Keratinocyte (primary cell): ENCODE measurements at regions not wholly inside any gene's neighbourhood (a gene's known extent, or its start where the extent isn't known, plus 50 kb on each side); places are given as distances from the start of the nearest gene placed in this dataset.

Source experiments
- DNase-seq: peaks from one replicate; pipeline ENCODE4 v3.0.0-alpha.2; 2011; ENCODE audit warnings: low read depth, missing footprints, low spot score
- FAIRE-seq: peaks from 2 replicates; lab custom pipeline; 2011; peaks lifted over from hg19 to GRCh38; lab: Jason Lieb, UNC
- H2AFZ ChIP-seq: 2 replicates; pipeline ENCODE4 v1.6.0; 2012; ENCODE audit warnings: low read length, control low read depth, inconsistent platforms; ENCODE audit not compliant: control insufficient read depth
- H3K27ac ChIP-seq: 2 replicates; pipeline ENCODE4 v1.5.1; 2011; ENCODE audit warnings: low read length; ENCODE audit not compliant: control insufficient read depth, insufficient read depth
- H3K27me3 ChIP-seq: 3 replicates; pipeline ENCODE4 v1.6.0; 2011; ENCODE audit warnings: low read length; ENCODE audit not compliant: control insufficient read depth, insufficient read depth; ENCODE audit errors: extremely low read depth
- H3K36me3 ChIP-seq, 2 experiments: 2 replicates in 1 of 2; 3 replicates in 1 of 2; pipeline ENCODE4 v1.5.1; 2011; ENCODE audit warnings: low read length in 2 of 2, mild to moderate bottlenecking in 1 of 2; ENCODE audit not compliant: control insufficient read depth in 2 of 2, insufficient read depth in 2 of 2; ENCODE audit errors: extremely low read depth in 1 of 2
- H3K4me1 ChIP-seq: 3 replicates; pipeline ENCODE4 v1.5.1; 2011; ENCODE audit warnings: low read length; ENCODE audit not compliant: control insufficient read depth, insufficient read depth; ENCODE audit errors: extremely low read depth
- H3K4me2 ChIP-seq: 3 replicates; pipeline ENCODE4 v1.6.0; 2011; ENCODE audit warnings: low read depth, low read length; ENCODE audit not compliant: control insufficient read depth, insufficient read depth; ENCODE audit errors: extremely low read depth
- H3K4me3 ChIP-seq, 3 experiments: fragments of 200-600 bp in 1 of 3; sonication (generic) in 1 of 3; 2 replicates in 2 of 3; 3 replicates in 1 of 3; pipeline ENCODE4 v1.5.1; 2011 to 2016; ENCODE audit warnings: low read length in 3 of 3, mild to moderate bottlenecking in 3 of 3, control low read depth in 2 of 3, inconsistent platforms in 1 of 3, low read depth in 1 of 3, mixed read lengths in 1 of 3, mixed run types in 1 of 3, moderate library complexity in 1 of 3; ENCODE audit not compliant: control insufficient read depth in 2 of 3, insufficient read depth in 2 of 3; ENCODE audit errors: extremely low read depth in 1 of 3
- H3K79me2 ChIP-seq: 2 replicates; pipeline ENCODE4 v1.6.0; 2012; ENCODE audit warnings: low read length; ENCODE audit not compliant: control insufficient read depth, insufficient read depth
- H3K9ac ChIP-seq: 3 replicates; pipeline ENCODE4 v1.6.0; 2011; ENCODE audit warnings: low read length; ENCODE audit not compliant: control insufficient read depth, insufficient read depth; ENCODE audit errors: extremely low read depth
- H3K9me1 ChIP-seq: 3 replicates; pipeline ENCODE4 v1.6.0; 2011; ENCODE audit warnings: low read length; ENCODE audit not compliant: control insufficient read depth, insufficient read depth; ENCODE audit errors: extremely low read depth
- H3K9me3 ChIP-seq: 2 replicates; pipeline ENCODE4 v1.5.1; 2012; ENCODE audit warnings: low read depth, low read length; ENCODE audit not compliant: control insufficient read depth
- H4K20me1 ChIP-seq: 3 replicates; pipeline ENCODE4 v1.6.0; 2011; ENCODE audit warnings: low read length; ENCODE audit not compliant: control insufficient read depth, insufficient read depth; ENCODE audit errors: extremely low read depth
- EZH2 ChIP-seq: IDR thresholded peaks from one replicate; pipeline ENCODE4 v1.6.1; 2012; ENCODE audit warnings: inconsistent platforms, mild to moderate bottlenecking, low read length, moderate library complexity
- dilution Hi-C: fragments of 300-500 bp; cut with MboI; formaldehyde crosslinking; loops from one replicate; pipeline ENCODE4 v1.7.0; 2020; ENCODE audit warnings: low sequenced_read_pairs; ENCODE audit not compliant: extremely low pct_ligation_motif_present
- TF ChIP-seq, protein P1 (sequence below), 3 experiments: IDR thresholded peaks in 1 of 3; conservative IDR thresholded peaks in 1 of 3; optimal IDR thresholded peaks in 1 of 3; 2 replicates in 2 of 3; 3 replicates in 1 of 3; pipeline versions ENCODE3 to v1.5.1; 2011; ENCODE audit warnings: low read length in 3 of 3, mild to moderate bottlenecking in 3 of 3, moderate library complexity in 2 of 3, control low read depth in 1 of 3, inconsistent platforms in 1 of 3; ENCODE audit not compliant: insufficient read depth in 2 of 3; ENCODE audit errors: extremely low read depth in 1 of 3

DNA sequence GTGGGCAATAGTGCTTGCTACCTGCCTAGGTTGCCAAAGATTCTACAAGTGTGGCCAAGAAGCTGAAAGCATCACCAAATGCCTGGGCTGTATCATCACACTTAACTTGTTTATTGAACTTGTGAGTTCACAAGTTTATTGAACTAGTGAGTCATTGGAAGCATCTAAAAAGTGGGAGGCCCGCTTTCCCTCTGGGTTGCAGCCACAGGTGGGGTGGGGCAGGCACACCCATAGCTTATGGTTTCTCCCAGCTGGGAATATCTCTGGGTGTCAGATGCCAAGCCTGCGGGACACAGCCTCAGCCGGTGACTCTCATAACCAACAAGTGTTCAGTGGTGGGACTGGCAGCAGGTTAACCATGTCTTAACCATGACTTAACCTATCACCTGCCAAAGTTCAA lies 145.9 kb upstream of the FAM13C start:
- Histone ChIP-seq H3K9me3 (no peaks in the 10 kb centered on the region), H2AFZ (no peak overlapping the region), H4K20me1 (no peaks in the 10 kb centered on the region), H3K4me2 (no peak overlapping the region), H3K79me2 (no peaks in the 10 kb centered on the region), H3K27me3 (peaks cover 6% of the 10 kb centered on the region), H3K36me3 (no peaks in the 10 kb centered on the region), H3K4me3 (no peak overlapping the region), H3K9me1 (no peaks in the 10 kb centered on the region), H3K9ac (no peak overlapping the region), H3K4me1 (no peaks in the 10 kb centered on the region), H3K27ac (no peak overlapping the region)
- DNase-seq = no peak
- TF ChIP-seq EZH2 = no peak
- TF ChIP-seq, protein P1, sequence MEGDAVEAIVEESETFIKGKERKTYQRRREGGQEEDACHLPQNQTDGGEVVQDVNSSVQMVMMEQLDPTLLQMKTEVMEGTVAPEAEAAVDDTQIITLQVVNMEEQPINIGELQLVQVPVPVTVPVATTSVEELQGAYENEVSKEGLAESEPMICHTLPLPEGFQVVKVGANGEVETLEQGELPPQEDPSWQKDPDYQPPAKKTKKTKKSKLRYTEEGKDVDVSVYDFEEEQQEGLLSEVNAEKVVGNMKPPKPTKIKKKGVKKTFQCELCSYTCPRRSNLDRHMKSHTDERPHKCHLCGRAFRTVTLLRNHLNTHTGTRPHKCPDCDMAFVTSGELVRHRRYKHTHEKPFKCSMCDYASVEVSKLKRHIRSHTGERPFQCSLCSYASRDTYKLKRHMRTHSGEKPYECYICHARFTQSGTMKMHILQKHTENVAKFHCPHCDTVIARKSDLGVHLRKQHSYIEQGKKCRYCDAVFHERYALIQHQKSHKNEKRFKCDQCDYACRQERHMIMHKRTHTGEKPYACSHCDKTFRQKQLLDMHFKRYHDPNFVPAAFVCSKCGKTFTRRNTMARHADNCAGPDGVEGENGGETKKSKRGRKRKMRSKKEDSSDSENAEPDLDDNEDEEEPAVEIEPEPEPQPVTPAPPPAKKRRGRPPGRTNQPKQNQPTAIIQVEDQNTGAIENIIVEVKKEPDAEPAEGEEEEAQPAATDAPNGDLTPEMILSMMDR (optimal IDR thresholded peaks at IDR 0.05 in 1 of 3, IDR thresholded peaks at IDR 0.05 in 1 of 3, conservative IDR thresholded peaks at IDR 0.05 in 1 of 3; ENCODE audit: extremely low read depth in 1 of 3, insufficient read depth in 2 of 3, low read length in 3 of 3) = no peak
- no peak for FAIRE-seq
- dilution Hi-C loops = no loop called here

DNA sequence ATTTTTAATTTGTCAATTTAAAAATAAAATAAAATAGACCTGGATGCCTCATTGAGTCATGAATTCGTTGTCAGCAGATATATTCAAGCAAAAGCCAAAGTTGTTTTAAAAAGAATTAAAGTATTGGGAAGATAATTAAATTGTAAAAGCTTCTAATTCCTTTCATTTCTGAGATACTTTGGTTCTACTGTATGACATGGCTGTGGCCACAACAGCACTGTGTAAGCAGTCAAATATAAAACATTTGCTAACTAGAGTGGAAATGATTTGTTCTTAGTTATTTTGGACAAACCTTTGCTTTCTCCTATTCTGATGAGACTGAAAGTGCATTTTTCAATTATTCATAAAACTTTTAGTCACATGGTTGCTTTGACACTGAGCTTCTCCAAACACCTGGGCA lies 143.6 kb upstream of the FAM13C start:
- Histone ChIP-seq H3K4me1 (no peaks in the 10 kb centered on the region), H3K27ac (no peak overlapping the region), H3K79me2 (no peaks in the 10 kb centered on the region), H3K4me3 (no peak overlapping the region), H3K36me3 (no peaks in the 10 kb centered on the region), H3K27me3 (no peaks in the 10 kb centered on the region), H2AFZ (no peak overlapping the region), H3K9me1 (no peaks in the 10 kb centered on the region), H3K9ac (no peak overlapping the region), H4K20me1 (no peaks in the 10 kb centered on the region), H3K9me3 (no peaks in the 10 kb centered on the region), H3K4me2 (no peak overlapping the region)
- dilution Hi-C loops = no loop called here
- DNase-seq (no peak), FAIRE-seq (no peak)
- TF ChIP-seq, protein P1 (optimal IDR thresholded peaks at IDR 0.05 in 1 of 3, IDR thresholded peaks at IDR 0.05 in 1 of 3, conservative IDR thresholded peaks at IDR 0.05 in 1 of 3; ENCODE audit: extremely low read depth in 1 of 3, insufficient read depth in 2 of 3, low read length in 3 of 3) = no peak
- no peak for TF ChIP-seq EZH2
